MM.1S (cell line): ENCODE measurements at regions not wholly inside any gene's neighbourhood (a gene's known extent, or its start where the extent isn't known, plus 50 kb on each side); places are given as distances from the start of the nearest gene placed in this dataset.

Source experiments
- EZH2 ChIP-seq: fragments of 300-600 bp; sonication (generic); optimal IDR thresholded peaks from 2 replicates; pipeline ENCODE3; 2017; ENCODE audit warnings: low read depth, mild to moderate bottlenecking, antibody characterized with exemption, low read length, mixed read lengths
- TF ChIP-seq, protein P1 (sequence below): fragments of 300-600 bp; sonication (generic); IDR thresholded peaks from 2 replicates; pipeline ENCODE4 v1.5.1; 2016; ENCODE audit warnings: antibody characterized with exemption, low read length, mixed read lengths

DNA sequence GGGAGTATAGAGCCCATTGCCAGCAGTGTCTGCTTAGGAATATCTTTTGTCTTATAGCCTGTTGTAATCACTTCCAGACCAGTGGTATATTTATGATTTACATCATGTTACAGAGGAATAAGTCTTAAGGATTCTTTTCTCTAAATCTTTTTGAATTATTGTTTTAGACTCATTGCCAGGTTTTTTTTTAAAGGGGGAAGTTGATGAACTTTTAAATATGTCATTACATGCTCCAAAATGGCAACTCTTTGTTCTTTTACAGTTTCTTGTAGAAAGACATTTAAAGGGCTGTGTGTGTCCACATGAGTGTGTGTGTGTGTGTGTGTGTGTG, 59.4 kb upstream of the NFIB start:
- TF ChIP-seq, protein P1, sequence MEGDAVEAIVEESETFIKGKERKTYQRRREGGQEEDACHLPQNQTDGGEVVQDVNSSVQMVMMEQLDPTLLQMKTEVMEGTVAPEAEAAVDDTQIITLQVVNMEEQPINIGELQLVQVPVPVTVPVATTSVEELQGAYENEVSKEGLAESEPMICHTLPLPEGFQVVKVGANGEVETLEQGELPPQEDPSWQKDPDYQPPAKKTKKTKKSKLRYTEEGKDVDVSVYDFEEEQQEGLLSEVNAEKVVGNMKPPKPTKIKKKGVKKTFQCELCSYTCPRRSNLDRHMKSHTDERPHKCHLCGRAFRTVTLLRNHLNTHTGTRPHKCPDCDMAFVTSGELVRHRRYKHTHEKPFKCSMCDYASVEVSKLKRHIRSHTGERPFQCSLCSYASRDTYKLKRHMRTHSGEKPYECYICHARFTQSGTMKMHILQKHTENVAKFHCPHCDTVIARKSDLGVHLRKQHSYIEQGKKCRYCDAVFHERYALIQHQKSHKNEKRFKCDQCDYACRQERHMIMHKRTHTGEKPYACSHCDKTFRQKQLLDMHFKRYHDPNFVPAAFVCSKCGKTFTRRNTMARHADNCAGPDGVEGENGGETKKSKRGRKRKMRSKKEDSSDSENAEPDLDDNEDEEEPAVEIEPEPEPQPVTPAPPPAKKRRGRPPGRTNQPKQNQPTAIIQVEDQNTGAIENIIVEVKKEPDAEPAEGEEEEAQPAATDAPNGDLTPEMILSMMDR, result no peak
- no peak for TF ChIP-seq EZH2
